ENCODE measurements at regions not wholly inside any gene's neighbourhood (a gene's known extent, or its start where the extent isn't known, plus 50 kb on each side); places are given as distances from the start of the nearest gene placed in this dataset.

- TF ChIP-seq, protein P1, sequence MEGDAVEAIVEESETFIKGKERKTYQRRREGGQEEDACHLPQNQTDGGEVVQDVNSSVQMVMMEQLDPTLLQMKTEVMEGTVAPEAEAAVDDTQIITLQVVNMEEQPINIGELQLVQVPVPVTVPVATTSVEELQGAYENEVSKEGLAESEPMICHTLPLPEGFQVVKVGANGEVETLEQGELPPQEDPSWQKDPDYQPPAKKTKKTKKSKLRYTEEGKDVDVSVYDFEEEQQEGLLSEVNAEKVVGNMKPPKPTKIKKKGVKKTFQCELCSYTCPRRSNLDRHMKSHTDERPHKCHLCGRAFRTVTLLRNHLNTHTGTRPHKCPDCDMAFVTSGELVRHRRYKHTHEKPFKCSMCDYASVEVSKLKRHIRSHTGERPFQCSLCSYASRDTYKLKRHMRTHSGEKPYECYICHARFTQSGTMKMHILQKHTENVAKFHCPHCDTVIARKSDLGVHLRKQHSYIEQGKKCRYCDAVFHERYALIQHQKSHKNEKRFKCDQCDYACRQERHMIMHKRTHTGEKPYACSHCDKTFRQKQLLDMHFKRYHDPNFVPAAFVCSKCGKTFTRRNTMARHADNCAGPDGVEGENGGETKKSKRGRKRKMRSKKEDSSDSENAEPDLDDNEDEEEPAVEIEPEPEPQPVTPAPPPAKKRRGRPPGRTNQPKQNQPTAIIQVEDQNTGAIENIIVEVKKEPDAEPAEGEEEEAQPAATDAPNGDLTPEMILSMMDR (IDR thresholded peaks at IDR 0.05; ENCODE audit: extremely low read depth, insufficient read depth, missing control alignments): no peak
- in situ Hi-C loops (cut with MboI; ENCODE audit: low pct_unique_long_range_greater_than_20kb, low sequenced_read_pairs, unreplicated experiment): no loop called here
Observed at GRCh38 chr9:19521205-19521604, 112.4 kb downstream of the ACER2 start.

DNA sequence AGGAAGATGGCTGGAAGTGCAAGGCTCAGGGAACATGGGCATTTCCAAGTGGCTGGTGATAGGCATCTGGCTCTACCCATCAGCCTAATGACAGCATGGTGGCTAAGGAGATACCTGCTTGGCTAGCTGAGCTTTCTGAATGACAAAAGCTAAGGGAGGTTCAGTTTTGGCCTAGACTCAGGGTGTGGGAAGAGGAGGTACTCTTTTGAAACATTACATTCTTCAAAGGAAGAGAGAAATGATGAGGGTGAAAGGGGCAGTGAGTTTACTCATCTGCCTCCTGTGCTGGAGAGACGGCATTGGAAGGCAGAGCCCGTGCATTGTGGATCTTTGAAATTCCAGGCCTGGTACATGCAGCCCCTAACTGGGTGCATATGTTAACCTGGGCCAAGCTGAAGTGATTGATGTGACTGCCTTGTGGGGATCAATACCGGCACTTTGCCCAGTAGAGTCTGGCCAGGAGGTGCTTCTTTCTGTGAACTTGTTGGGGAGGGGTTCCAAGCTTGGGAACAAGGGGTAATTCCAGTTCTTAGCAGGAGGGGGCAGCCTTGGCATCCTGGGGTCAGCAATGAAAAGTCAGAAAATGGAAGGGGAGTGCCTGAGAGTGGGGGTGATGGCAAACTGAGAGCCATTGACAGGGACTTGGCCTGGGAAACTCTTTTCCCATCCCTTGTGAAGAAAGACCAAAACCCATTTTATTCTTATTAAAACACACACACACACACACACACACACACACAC lies 108.6 kb downstream of the ACER2 start:
- in situ Hi-C loops (cut with MboI; ENCODE audit: low pct_unique_long_range_greater_than_20kb, low sequenced_read_pairs, unreplicated experiment): no loop called here
- TF ChIP-seq, protein P1 (IDR thresholded peaks at IDR 0.05; ENCODE audit: extremely low read depth, insufficient read depth, missing control alignments): peak; percentile 55
- DNase-seq (ENCODE audit: low spot score): no peak

More at GRCh38 chr9:19521205-19521604, 112.4 kb downstream of the ACER2 start:
- no peak for DNase-seq (ENCODE audit: low spot score)

GRCh38 chr9:19516348-19516747 lies 107.5 kb downstream of the ACER2 start:
- in situ Hi-C loops (cut with MboI; ENCODE audit: low pct_unique_long_range_greater_than_20kb, low sequenced_read_pairs, unreplicated experiment): no loop called here
- DNase-seq (ENCODE audit: low spot score): no peak
- TF ChIP-seq, protein P1 (IDR thresholded peaks at IDR 0.05; ENCODE audit: extremely low read depth, insufficient read depth, missing control alignments): no peak

- in situ Hi-C loops (cut with MboI; ENCODE audit: low pct_unique_long_range_greater_than_20kb, low sequenced_read_pairs, unreplicated experiment): no loop called here
- no peak for DNase-seq (ENCODE audit: low spot score)
- TF ChIP-seq, protein P1 (IDR thresholded peaks at IDR 0.05; ENCODE audit: extremely low read depth, insufficient read depth, missing control alignments): no peak
Observed at GRCh38 chr9:19513671-19514275, 105.0 kb downstream of the ACER2 start.

GRCh38 chr9:19512103-19512832 lies 103.5 kb downstream of the ACER2 start:
- in situ Hi-C loops (cut with MboI; ENCODE audit: low pct_unique_long_range_greater_than_20kb, low sequenced_read_pairs, unreplicated experiment): no loop called here
- DNase-seq (ENCODE audit: low spot score): no peak
- TF ChIP-seq, protein P1 (IDR thresholded peaks at IDR 0.05; ENCODE audit: extremely low read depth, insufficient read depth, missing control alignments): no peak

- in situ Hi-C loops (cut with MboI; ENCODE audit: low pct_unique_long_range_greater_than_20kb, low sequenced_read_pairs, unreplicated experiment): no loop called here
- no peak for DNase-seq (ENCODE audit: low spot score)
Observed at GRCh38 chr9:19511694-19512093, 102.9 kb downstream of the ACER2 start.

More at GRCh38 chr9:19511694-19512093, 102.9 kb downstream of the ACER2 start:
- TF ChIP-seq, protein P1 (IDR thresholded peaks at IDR 0.05; ENCODE audit: extremely low read depth, insufficient read depth, missing control alignments): no peak

All from GM13977 (cell line).